NCI-H2107 treated with DMSO at 0.1 percent for 48 hours (cell line): ENCODE measurements at regions not wholly inside any gene's neighbourhood (a gene's known extent, or its start where the extent isn't known, plus 50 kb on each side); places are given as distances from the start of the nearest gene placed in this dataset.

Source experiments
- DNase-seq: peaks from one replicate; lab custom pipeline; 2025; ENCODE audit not compliant: unreplicated experiment; lab: John Stamatoyannopoulos, UW

DNA sequence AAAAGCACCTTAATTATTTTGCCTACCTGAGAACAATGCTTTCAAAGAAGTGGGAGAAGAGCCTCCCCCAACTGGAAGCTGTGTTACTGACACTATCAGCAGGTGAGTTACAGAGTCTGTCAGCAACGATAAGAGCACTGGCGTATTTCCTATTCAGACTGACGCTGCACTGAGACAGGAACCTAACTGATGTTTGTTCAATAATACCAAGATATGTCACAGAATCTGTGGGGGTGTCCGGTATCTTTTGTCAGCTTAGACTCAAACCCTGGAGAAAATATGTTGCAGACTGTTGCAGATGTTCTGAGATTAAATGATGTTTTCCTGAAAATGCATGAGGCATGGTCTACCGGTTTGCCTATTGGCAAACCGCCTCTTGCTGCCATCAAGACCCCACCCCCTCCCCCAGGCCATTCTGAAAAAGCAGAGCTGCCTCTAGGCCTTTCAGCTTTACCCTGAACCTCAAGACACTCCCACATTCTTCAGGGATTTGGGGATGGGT lies 115.2 kb upstream of the KIT start:
- DNase-seq: no peak

DNA sequence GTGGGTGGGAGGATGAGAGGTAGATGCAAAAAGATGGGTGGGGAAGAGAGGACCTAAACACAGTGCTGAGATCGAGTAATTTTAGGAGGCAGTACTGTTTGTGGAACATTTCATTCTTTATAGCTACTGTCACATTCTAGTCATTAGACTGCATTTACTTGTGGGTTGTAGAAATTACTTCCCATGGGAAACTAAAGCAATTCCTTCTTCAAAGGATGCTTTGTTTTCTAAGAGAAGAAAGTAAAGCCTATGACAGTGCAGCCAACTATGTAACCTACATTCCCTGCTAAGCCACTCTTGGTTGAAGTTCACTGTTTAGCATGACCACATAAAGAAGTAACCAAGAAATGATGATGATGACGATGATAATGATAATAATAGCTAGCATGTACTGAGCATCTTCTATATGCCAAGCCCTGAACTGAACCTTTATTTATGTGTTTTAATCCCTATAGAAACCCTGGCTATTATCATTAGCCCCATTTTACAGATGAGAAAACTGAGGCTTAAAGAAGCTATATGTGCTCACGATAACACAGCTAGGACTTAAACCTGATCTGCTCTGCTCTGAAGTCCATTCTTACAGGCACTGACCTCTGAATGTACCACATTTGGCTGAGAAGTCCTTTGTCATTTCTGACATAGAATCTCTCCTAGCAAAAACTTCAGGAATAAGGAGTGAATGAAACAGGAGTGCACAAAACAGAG lies 114.5 kb upstream of the KIT start:
- DNase-seq: no peak

DNA sequence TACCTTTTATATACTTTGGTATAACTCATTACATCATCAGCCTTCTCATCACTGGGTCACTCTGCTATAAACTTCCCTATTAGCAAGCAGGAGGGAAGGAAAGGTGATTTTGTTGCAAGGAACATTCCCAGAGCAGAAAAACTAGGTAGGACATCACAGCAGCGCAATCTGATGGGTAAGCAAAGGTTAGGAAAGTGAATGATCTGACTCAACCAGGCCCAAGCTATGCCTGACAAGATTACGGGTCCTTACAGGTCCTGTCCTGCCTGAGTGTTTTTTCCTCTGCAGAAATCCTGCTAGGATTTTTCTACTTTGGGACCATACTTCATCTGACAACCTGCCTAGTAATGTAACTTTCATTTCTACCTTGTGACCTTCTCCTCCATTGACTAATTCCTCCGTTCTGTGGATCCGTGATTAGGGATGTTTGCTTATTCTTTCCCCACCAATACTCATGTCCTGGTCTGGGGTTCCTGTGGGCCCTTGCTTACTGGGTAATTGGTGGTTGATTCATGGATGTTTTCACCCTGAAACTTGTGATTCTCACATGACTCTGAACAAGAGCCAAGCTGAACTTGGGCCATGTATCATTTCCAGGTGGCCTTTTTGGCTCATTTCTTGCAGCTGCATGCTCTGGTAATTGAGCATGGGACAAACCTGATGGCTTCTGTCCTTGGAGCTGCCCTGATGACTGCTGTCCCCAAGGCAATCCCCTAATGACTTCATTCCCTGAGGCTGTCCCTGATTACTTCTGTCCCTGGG lies 111.9 kb upstream of the KIT start:
- no peak for DNase-seq

DNA sequence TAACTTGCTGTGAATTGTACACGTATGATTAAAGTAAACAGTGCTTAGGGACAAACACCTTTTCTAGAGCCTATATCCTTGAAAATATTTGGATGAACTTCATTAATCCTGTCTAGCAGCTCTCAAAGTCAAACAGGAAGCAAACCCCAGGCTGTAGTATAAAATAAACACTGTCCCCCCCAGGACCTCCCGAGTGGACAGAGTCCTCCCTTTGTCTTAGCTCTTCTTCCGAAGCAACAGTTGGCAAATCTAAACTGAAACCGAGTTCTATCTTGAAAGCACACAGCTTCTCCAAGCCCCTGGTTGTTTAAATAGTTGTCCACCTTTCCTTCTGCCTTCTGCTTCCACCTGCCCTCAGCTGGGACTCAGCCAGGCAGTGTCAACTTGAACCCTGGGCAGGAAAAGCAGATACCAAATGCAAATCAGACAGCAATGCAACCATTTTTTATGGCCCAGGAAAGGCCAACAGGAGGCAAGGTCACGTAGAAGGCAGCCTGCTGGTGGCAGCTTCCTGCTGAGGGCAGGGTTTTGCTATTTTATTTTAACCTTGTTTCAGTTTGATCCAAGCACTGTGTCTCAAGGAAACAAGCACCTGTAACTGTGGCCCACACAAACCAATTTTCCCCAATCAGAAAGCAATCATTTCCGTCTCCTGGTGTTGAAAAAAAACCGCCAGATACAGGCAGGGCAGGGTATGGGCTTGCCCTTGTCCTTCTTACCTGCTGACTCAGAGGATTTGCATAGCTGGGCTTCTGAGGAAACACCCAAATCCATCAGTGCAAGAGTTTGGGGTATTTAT lies 110.3 kb upstream of the KIT start:
- DNase-seq: no peak

DNA sequence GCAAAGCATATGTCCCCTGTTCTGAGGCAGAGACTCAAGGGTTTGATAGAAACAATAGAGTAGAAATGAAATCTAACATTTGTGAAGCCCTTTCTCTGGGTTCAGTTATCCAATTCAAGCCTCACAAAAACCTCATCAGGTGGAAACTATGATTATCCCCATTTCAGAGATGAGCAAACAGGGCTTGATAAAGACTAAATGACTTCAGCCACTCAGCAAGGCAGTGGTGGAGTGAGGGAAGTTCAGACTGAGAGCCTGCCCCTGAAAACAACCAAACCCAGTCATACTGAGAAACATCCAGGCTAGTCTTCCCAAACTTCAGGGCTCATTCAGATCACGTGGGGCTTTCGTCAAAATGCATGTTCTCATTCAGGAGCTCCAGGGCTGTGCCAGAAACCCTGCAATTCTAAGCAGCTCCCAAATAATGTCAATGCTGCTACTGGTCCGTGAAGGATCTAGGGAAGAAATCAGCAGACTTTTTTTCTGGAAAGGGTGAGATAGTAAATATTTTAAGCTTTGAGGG lies 109.6 kb upstream of the KIT start:
- DNase-seq: no peak

DNA sequence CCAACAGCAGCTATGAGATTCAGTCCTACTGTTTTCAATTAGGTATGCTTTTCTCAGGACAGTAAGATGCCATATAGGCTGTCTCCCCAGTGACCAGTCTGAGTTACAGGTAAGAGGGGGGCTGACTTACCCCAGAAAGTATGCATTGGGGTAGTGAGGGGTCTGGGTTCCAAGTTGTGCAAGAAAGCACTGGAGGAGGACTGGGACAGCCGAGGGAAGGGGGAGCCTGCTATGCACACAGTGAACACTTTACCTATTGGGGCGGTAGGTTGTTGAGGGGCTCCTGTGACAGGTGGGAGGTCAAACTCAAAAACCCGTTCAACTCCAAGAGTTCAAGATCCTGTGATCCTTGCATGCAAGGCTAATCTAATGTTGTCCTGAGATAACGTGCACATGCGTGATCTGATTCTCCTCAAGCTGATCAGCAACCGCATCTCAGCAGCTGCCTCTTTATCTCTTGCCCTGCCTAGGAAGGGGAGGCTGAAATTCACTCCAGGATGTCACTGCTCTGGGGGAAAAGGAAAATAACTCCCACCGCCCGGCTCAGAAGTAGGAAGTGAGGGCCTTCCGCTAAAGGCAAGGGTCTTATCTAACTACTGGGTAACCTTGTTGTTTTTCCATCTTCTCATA lies 108.8 kb upstream of the KIT start:
- DNase-seq: no peak

DNA sequence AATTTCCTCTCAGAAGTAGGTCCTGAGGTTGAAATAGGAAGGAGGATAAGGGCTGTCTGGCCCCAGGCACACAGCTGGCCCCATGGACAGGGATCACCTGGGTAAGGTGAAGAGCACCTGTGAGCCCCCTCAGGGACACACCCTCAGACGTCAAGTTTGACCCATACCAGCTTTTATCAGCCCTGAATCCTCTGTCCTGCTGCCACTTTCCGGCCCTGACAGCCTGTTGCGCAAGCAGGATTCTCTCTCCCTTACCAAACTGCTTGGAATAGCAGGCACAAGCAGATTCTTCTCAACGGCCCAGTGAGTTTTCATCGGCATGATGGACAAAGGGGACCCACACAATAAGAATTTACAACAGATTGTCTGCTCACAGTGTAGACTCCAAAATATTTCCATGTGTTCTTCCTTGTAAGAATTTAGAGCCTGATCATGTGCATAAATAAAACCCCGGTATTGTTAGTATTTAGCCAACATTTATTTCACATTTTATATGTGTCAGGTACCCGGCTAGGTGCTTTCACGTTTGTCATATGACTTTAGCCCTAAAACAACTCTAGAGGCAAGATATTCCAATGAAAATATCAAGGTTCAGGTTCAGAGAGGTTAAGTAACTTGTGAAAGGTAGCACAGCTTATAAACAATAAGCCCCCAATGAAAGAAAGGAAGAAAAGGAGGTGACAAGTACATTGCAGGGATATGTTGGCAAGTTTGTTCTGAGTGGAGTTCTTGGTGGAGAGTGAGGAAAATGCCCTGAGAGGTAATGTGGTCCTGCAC lies 107.2 kb upstream of the KIT start:
- no peak for DNase-seq

DNA sequence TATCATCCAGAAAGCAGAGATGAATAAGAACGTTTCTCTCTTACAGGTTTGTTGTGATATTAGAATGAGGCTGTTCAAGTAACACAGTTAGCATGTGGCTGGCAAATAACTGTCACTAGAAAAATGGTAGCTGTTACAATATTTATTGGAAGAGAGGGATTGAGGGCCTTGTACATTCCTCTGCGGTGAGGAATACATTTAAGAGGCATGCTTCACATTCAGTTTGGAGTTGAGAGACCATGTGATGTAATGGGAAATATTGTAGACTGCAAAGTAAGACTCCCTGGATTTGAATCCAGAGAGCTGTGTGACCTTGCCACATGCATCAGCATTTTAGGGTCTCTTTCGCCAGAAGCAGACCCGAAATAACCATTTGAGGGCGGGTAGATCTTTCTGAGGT lies 104.8 kb upstream of the KIT start:
- no peak for DNase-seq

DNA sequence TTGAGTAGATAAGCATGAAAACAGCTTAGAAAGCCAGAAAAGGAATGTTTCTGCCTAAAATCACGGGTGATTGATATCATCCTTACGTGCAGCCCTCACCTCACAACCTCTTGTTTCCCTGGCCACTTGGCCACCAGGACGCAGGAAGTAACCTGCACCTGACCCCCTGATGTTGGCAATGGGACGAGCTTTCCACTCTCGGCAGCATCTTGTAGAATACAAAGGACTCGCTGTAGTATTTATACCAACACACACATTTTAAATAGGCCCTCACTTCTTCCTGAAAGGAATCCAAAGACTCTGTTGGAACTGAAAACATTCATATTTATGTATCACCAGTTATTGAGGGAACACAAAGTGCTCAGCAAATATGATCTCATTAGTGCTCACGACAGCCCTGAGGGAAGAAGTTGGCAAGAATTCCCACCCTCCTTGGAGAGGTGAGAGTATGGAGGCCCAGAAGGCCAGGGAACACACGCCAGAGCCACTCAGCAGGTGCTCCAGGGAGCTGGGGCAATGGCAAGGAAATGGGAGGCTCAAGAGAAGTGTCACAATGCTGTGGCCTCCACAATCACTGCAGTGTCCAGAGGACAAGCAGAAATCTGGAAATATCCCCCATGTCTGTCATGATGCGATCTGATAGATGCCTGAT lies 103.3 kb upstream of the KIT start:
- no peak for DNase-seq

DNA sequence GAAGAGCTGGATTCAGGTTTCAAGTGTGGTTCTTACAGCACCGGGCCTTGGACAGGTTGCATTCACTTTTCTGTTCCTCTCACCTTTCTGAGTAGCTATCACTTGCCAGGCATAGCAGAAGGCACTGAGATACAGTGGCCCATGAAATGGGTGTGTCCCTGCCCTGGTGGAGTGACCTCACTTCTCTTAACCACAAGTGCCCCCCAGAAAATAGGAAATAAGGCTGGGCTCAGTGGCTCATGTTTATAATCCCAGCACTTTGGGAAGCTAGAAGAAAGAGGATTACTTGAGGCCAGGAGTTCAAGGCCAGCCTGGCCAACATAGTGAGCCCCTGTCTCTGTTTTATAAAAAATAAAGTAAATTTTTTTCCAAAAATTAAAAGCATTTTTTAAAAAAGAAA lies 101.7 kb upstream of the KIT start:
- DNase-seq: no peak

DNA sequence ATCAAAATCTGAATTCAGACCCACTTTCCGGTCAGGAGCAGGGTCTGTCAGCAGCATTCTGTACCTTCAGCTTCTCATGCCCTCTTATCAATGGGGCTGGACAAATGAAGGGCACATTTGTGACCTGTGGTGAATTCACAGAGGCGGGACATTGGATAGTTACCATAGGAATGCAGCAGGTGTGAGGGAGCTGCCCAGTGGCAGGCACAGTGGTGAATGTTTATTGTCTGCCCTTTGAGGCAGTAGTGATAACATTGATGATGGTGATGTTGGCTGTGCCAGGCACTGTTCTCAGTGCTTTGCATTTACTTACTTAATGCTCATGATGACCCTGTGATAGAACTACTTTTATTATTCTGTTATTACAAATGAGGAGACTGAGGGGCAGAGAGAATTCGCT lies 101.2 kb upstream of the KIT start:
- DNase-seq: no peak

DNA sequence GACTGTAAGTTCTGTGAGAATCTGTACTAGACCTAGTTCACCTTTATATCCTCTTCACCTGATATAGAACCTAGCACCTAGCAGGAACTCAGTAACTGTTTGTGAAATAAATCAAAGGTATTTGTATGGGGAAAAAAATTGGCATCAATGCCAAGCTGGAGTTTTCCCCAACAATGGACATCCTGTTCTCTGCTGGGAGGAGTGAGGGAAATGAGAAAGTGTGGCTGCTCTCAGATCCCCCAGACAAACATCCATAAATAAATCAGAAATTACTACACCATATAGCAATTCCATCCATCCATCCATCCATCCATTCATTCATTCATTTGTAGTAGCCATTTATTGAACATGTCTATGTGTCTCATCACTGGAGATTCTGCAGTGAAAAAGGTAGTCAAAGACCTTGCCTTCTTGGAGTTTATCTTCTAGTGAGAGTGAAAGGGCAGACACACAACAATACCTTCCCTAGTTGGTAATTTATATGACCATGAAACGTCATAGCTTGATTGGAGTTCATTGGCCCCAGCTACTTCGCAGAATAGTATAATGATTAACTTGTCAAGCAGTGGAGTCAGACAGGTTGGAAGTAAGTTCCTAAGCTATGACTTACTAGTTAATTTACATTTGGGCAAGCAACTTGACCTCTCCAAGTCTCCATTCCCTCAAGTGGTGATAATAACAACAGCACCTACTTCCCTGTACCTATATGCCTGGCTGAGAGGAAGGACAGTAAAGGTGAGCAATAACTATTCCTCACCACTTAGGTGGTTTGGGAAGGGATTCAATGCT lies 98.7 kb upstream of the KIT start:
- no peak for DNase-seq

DNA sequence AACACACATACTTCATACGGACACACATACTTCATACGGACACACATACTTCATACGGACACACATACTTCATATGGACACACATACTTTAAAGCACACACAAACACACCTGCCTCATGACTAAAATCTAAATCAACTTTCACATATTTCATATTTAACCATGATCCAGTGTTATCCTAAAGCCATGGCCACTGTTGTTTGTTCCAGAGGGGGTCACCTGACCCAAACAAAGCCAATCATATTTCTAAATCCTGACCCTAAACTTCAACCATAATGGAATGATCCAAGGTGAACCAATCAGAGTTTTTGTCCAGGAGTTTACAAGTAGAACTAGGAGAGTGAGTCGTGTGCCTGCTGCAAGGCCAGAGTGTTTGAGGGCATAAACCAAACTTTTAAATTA lies 97.2 kb upstream of the KIT start:
- no peak for DNase-seq

DNA sequence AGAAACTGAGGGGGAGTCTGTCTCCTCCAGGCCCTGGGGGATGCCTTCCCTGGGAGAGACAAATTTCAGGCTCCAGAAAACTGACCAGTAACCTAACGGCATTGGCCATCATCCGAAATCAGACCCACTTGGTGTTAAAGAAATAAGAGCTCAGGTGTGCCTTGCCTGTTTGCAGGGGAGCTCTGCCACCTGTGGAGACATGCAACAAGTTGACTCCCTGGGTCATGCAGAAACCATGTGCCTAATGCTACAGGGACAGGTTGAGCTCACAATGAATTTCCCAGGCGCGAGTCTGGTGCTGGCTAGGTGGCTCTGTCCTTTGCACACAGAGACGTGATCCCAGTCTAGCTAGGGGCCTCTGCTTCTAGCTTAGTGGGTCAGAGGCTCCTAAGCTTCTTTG lies 95.8 kb upstream of the KIT start:
- DNase-seq: no peak

DNA sequence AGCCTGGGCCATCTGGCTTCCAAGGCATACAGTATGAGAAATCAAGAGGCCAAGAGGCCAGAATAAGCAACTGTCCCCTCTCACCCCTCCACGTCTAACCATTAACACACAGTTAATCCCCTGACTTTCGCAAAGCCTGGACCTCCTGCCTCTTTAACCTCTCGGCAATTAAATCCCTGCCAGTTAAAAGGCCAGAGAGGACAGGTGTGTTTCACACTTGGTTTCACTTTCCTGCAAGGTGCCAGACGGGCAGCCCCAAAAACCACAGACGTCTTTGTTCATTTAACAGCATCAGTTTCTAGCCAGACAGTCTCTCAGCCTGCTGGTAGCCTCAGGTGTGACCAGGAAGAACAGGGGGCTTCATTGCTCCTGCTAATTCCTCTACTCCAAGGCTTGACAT lies 91.1 kb upstream of the KIT start:
- peak; percentile 42 for DNase-seq

DNA sequence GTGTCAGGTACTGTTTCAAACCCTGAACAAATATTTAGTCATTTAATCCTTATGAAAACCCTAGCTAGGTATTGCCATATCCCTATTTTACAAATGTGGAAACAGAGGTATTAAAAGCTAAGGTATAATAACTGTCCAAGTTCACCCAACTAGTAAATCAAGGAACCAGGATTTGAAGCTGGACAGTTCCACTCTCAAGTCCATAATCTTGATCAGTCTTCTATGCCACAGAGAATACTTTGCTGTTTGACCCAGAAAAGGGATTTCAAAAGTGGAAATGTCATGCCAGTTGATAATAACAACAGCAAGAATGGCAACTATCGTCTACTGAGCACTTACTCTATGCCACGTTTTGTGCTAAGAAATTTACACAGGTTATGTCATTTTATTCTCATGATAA lies 90.4 kb upstream of the KIT start:
- no peak for DNase-seq

DNA sequence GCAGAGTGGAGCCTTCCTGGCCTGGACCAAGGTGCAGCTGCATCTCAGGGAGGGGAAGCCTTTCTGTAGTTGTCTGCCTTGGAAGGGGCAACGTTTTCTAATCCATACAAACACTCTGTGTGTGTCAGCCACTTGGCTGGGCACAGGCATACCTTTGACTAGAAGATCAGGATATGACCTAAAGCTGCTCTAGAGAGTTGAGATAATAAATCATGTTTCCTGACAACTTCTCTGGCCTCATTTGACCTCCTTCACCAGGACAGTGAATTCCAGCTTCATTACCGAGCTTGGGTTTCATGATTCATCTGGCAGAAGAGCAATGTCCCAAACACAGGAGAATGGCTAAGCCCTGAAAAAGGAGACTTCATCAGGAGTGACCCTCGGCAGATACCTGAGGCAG lies 89.6 kb upstream of the KIT start:
- no peak for DNase-seq

DNA sequence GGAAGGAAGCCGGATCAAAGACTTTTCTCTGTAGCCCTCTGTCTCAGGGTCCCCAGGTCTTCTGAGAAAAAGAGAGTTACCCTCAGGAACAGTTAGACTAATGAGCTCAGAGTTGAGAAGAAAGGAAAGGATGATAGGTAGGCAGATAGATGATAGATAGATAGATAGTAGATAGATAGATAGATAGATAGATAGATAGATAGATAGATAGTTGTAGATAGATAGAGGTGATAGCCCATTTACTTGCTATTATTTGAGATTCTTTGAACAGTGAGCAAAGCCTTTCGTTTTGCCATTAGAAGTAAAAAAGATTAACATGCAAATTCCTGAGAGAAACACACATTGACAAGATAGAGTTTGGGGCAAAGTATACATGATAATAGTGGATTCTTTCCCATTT lies 86.9 kb upstream of the KIT start:
- DNase-seq: no peak
